GM12874 (cell line): ENCODE measurements at regions not wholly inside any gene's neighbourhood (a gene's known extent, or its start where the extent isn't known, plus 50 kb on each side); places are given as distances from the start of the nearest gene placed in this dataset.

Source experiments
- CTCF ChIP-seq: IDR thresholded peaks from 2 replicates; pipeline ENCODE4 v1.5.1; 2011; ENCODE audit warnings: low read depth, mild to moderate bottlenecking, control low read depth, low read length, moderate library complexity; ENCODE audit not compliant: insufficient read depth

DNA sequence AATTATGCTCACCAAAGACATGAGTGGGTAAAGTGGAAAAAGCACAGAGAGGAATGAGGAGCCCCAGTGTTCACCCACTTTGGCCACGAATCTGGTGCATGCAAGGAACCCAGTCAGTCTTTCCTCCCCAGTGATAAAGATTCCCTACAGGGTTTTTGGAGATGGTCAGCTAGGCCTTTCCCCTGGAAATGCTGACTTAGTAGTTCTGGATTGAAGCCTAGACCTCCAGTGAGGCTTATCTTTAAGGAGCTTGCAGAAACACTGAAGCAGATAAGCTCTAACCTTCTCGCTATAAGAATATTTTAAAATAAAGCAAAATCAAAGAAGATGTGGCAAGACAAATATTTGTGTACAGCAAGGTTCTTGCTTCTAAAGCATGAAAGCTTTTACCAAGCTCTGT lies 178.3 kb upstream of the CCDC68 start:
- no peak for TF ChIP-seq CTCF

- TF ChIP-seq CTCF: no peak
Observed at GRCh38 chr18:55136864-55137263, 177.6 kb upstream of the CCDC68 start.

GRCh38 chr18:55136258-55136657 lies 177.0 kb upstream of the CCDC68 start:
- no peak for TF ChIP-seq CTCF

DNA sequence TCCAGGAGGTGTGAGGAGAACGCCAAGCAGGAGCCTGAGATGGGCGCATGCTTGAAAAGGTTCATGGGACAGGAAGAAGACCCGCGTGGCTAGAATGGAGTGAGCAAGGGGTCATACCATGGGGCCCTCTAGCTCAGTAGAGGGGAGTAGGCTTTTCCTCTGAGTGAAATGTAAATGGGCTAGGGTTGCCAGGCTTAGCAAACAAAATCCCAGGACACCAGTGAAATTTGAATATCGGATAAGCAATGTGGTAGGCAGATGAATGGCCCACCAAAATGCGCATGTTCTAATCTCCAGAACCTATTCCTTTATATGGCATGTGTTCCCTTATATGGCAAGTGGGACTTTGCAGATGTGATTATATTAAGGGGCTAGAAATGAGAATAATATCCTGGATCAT lies 174.1 kb upstream of the CCDC68 start:
- no peak for TF ChIP-seq CTCF

DNA sequence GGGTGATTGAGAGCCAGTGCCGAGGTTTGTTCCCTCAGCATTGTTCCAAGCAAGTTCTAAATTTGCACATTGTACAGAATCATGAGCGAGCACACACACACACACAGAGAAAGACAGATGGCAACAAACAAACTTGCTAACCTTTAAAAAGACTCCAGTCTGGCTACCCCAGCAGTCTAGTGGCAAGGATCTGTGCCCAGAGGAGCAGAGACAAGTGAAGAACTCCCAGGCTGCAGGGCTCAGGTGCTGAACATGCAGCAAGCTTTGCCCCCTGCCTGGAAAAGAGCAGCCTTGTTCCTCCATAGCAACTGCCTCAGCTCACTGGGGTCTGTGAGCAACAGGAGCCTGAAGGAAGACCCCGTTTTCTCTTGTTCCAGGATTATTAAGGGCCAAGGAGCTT lies 169.2 kb upstream of the CCDC68 start:
- no peak for TF ChIP-seq CTCF

DNA sequence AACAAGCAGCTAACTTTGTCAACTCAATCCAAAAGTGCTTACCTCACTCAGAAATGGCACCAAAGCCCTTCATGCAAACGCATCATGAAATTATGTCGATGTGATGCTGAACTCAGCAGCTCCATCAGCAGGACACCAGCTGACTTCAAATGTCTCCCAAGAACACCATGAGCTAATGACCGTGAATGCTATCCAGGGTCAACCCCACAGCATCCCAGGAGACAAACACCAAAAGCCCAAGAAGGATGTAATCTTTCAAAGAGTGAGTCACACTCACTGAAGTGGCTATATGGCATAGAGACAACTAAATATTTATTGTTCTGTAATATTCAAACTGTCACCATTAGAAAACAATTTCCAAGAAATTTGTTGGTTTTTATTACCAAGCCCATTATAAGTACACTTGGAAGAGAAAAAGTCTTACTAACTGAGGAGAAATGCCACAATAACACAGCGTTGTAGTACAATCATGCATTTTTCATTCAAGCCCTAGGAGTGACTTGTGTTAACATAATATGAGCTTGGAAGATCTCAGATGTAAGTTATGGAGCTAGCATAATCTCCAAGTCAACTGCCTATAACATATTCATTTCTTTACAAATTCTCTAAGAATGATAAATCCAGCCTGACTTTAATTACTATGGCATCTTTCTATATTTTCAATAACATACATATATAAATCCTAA lies 165.0 kb upstream of the CCDC68 start:
- no peak for TF ChIP-seq CTCF

DNA sequence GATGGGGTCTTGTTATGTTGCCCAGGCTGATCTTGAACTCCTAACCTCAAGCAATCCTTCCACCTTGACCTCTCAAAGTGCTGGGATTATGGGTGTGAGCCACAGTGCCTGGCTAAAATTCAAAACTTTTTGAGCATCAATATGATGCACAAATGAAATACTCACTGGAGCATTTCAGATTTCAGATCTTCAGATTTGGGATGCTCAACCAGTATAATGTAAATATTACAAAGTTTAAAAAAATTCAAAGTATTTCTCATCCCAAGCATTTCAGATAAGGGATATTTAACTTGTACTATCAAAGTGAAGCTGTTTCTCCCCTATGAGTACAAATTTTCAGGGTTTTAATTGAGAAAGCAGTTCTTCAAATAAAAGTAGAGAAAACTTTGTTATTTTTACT lies 164.1 kb upstream of the CCDC68 start:
- TF ChIP-seq CTCF: no peak
